Stimulated activated CD8-positive, alpha-beta memory T cell treated with anti-CD3 and anti-CD28 coated beads, Interleukin-2, amount 100 ng/mL, for 48 hours (primary cell): ENCODE measurements at regions not wholly inside any gene's neighbourhood (a gene's known extent, or its start where the extent isn't known, plus 50 kb on each side); places are given as distances from the start of the nearest gene placed in this dataset.

Source experiments
- DNase-seq, 2 donors: peaks; one replicate each; pipeline ENCODE4 v3.0.0-alpha.2; 2020; ENCODE audit warnings: low read depth in 2 of 2

- no peak for DNase-seq
Measured at GRCh38 chr14:38847161-38847560, 255.9 kb downstream of the SEC23A start.

GRCh38 chr14:38839694-38840365 is 263.2 kb downstream of the SEC23A start:
- DNase-seq = no peak

- DNase-seq = no peak
Measured at GRCh38 chr14:38838979-38839323, 264.1 kb downstream of the SEC23A start.

- DNase-seq = no peak
Measured at GRCh38 chr14:38838049-38838978, 264.7 kb downstream of the SEC23A start.

- no peak for DNase-seq
Measured at GRCh38 chr14:38837343-38838048, 265.5 kb downstream of the SEC23A start.

- no peak for DNase-seq
Measured at GRCh38 chr14:38836539-38836938, 266.5 kb downstream of the SEC23A start.

GRCh38 chr14:38835874-38836273 is 267.2 kb downstream of the SEC23A start:
- DNase-seq = no peak

GRCh38 chr14:38828183-38828827 is 274.7 kb downstream of the SEC23A start:
- DNase-seq = no peak

- no peak for DNase-seq
Measured at GRCh38 chr14:38824706-38825105, 278.3 kb downstream of the SEC23A start.

GRCh38 chr14:38818555-38818954 is 284.5 kb downstream of the SEC23A start:
- no peak for DNase-seq

GRCh38 chr14:38808734-38809455 is 294.1 kb downstream of the SEC23A start:
- DNase-seq = no peak

- no peak for DNase-seq
Measured at GRCh38 chr14:38799671-38800070, 303.4 kb downstream of the SEC23A start.

- no peak for DNase-seq
Measured at GRCh38 chr14:38794677-38795076, 308.4 kb downstream of the SEC23A start.

- no peak for DNase-seq
Measured at GRCh38 chr14:38791862-38792261, 311.2 kb downstream of the SEC23A start.

- no peak for DNase-seq
Measured at GRCh38 chr14:38790916-38791315, 312.1 kb downstream of the SEC23A start.

- no peak for DNase-seq
Measured at GRCh38 chr14:38789805-38790204, 313.2 kb downstream of the SEC23A start.

- DNase-seq = no peak
Measured at GRCh38 chr14:38788060-38788459, 315.0 kb downstream of the SEC23A start.

- no peak for DNase-seq
Measured at GRCh38 chr14:38786921-38787320, 316.1 kb downstream of the SEC23A start.

GRCh38 chr14:38777401-38777800 is 325.6 kb downstream of the SEC23A start:
- DNase-seq = no peak

- DNase-seq = no peak
Measured at GRCh38 chr14:38775986-38776385, 327.0 kb downstream of the SEC23A start.

- DNase-seq = no peak
Measured at GRCh38 chr14:38774162-38774561, 328.9 kb downstream of the SEC23A start.
